LNCaP clone FGC (cell line): ENCODE measurements at regions not wholly inside any gene's neighbourhood (a gene's known extent, or its start where the extent isn't known, plus 50 kb on each side); places are given as distances from the start of the nearest gene placed in this dataset.

Source experiments
- DNase-seq: peaks from one replicate; pipeline ENCODE4 v3.0.0-alpha.2; 2011; ENCODE audit warnings: low read depth
- H3K4me3 ChIP-seq: 2 replicates; pipeline ENCODE4 v1.5.1; 2011; ENCODE audit warnings: mild to moderate bottlenecking, low read depth, low read length, control low read depth
- TF ChIP-seq, protein P1 (sequence below): IDR thresholded peaks from 2 replicates; pipeline ENCODE4 v1.5.1; 2012; ENCODE audit warnings: mild to moderate bottlenecking; ENCODE audit not compliant: control insufficient read depth, insufficient read depth; ENCODE audit errors: extremely low read depth

DNA sequence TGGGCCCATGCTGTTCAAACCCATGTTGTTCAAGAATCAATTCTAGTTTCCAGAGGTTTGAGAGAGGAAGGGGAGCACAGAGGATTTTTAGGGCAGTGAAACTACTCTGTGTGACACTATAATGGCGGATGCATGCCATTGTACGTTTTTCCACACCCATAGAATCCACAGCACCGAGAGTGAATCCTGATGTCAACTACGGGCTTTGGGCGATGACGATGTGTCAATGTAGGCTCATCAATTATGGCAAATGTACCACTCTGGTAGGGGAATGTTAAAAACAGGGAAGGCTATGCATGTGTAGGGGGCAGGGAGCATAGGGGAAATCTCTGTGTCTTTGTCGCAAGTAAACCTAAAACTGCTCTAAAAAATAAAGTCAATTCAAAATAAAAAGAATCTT, 70.7 kb upstream of the UBAC2 start:
- no peak for DNase-seq
- TF ChIP-seq, protein P1, sequence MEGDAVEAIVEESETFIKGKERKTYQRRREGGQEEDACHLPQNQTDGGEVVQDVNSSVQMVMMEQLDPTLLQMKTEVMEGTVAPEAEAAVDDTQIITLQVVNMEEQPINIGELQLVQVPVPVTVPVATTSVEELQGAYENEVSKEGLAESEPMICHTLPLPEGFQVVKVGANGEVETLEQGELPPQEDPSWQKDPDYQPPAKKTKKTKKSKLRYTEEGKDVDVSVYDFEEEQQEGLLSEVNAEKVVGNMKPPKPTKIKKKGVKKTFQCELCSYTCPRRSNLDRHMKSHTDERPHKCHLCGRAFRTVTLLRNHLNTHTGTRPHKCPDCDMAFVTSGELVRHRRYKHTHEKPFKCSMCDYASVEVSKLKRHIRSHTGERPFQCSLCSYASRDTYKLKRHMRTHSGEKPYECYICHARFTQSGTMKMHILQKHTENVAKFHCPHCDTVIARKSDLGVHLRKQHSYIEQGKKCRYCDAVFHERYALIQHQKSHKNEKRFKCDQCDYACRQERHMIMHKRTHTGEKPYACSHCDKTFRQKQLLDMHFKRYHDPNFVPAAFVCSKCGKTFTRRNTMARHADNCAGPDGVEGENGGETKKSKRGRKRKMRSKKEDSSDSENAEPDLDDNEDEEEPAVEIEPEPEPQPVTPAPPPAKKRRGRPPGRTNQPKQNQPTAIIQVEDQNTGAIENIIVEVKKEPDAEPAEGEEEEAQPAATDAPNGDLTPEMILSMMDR = no peak
- H3K4me3 ChIP-seq = no peak overlapping the region

- TF ChIP-seq, protein P1 = no peak
- DNase-seq = no peak
- no peak overlapping the region for H3K4me3 ChIP-seq
Observed at GRCh38 chr13:99131410-99131809, 69.2 kb upstream of the UBAC2 start.

GRCh38 chr13:99132295-99132835, 68.3 kb upstream of the UBAC2 start:
- no peak overlapping the region for H3K4me3 ChIP-seq
- TF ChIP-seq, protein P1 = no peak
- DNase-seq = no peak

GRCh38 chr13:99133230-99133629, 67.4 kb upstream of the UBAC2 start:
- DNase-seq = no peak
- H3K4me3 ChIP-seq = no peak overlapping the region
- TF ChIP-seq, protein P1 = no peak

DNA sequence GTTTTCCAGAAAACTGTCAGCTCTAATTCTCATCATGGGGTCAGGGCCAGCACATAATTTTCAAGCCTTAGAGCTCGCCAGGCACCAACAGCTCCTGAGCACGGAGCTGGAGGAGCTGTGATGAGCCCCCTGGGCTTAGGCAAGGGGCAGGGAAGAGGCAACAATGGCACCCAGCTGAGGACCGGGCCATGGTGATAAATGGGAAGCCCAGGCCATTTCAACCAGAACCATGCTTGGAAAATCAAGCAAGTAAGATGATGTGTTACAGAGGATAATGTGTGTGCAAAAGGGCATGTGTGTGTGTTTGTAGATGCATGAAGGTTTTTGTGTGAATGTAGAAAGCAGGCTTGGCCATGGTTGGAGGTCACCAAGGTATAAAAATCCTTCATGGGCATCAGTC, 66.8 kb upstream of the UBAC2 start:
- no peak for DNase-seq
- TF ChIP-seq, protein P1 = no peak
- no peak overlapping the region for H3K4me3 ChIP-seq

GRCh38 chr13:99135591-99135990, 65.1 kb upstream of the UBAC2 start:
- no peak overlapping the region for H3K4me3 ChIP-seq
- TF ChIP-seq, protein P1 = no peak
- DNase-seq = no peak

GRCh38 chr13:99136427-99136954, 64.2 kb upstream of the UBAC2 start:
- H3K4me3 ChIP-seq = no peak overlapping the region
- TF ChIP-seq, protein P1 = no peak
- no peak for DNase-seq
